GM19372 (cell line): ENCODE measurements at regions not wholly inside any gene's neighbourhood (a gene's known extent, or its start where the extent isn't known, plus 50 kb on each side); places are given as distances from the start of the nearest gene placed in this dataset.
A peak's percentile ranks its signal among the peaks of the same experiment; 100 is the strongest.
"Not testable (repeated sequence)": the region's sequence is repeated elsewhere in the genome, so short reads cannot be mapped to it uniquely, and the experiment has no call there.

Experiments used
- ATAC-seq: cut with Tn5 transposase; IDR thresholded peaks from one replicate; pipeline ENCODE4 v1.9.1; 2021; ENCODE audit warnings: mild to moderate bottlenecking, low read depth, moderate library complexity; ENCODE audit not compliant: unreplicated experiment

GRCh38 chr6:84582997-84583396 lies 181.4 kb downstream of the TBX18 start:
- no peak for ATAC-seq

- no peak for ATAC-seq
Observed at GRCh38 chr6:84581494-84582259, 182.7 kb downstream of the TBX18 start.

GRCh38 chr6:84579404-84579803 lies 185.0 kb downstream of the TBX18 start:
- no peak for ATAC-seq

- no peak for ATAC-seq
Observed at GRCh38 chr6:84576029-84576428, 188.4 kb downstream of the TBX18 start.

- ATAC-seq = peak; percentile 97
Observed at GRCh38 chr6:84575264-84575663, 189.1 kb downstream of the TBX18 start.

GRCh38 chr6:84569882-84570281 lies 194.5 kb downstream of the TBX18 start:
- ATAC-seq = no peak

- no peak for ATAC-seq
Observed at GRCh38 chr6:84568971-84569370, 195.4 kb downstream of the TBX18 start.

- ATAC-seq = not testable (repeated sequence)
Observed at GRCh38 chr6:84565718-84566117, 198.7 kb downstream of the TBX18 start.

- no peak for ATAC-seq
Observed at GRCh38 chr6:84560436-84561390, 203.7 kb downstream of the TBX18 start.

GRCh38 chr6:84556541-84557335 lies 207.7 kb downstream of the TBX18 start:
- ATAC-seq = no peak

GRCh38 chr6:84554706-84555105 lies 209.7 kb downstream of the TBX18 start:
- ATAC-seq = no peak

- ATAC-seq = no peak
Observed at GRCh38 chr6:84554074-84554473, 210.3 kb downstream of the TBX18 start.

GRCh38 chr6:84553527-84553926 lies 210.9 kb downstream of the TBX18 start:
- no peak for ATAC-seq

GRCh38 chr6:84551797-84552196 lies 212.6 kb downstream of the TBX18 start:
- ATAC-seq = no peak

- no peak for ATAC-seq
Observed at GRCh38 chr6:84549917-84550316, 214.5 kb downstream of the TBX18 start.

GRCh38 chr6:84547341-84547801 lies 217.0 kb downstream of the TBX18 start:
- no peak for ATAC-seq

- no peak for ATAC-seq
Observed at GRCh38 chr6:84546427-84546914, 217.9 kb downstream of the TBX18 start.

- no peak for ATAC-seq
Observed at GRCh38 chr6:84539122-84539856, 225.1 kb downstream of the TBX18 start.

- ATAC-seq = no peak
Observed at GRCh38 chr6:84536885-84537638, 227.3 kb downstream of the TBX18 start.
